Keratinocyte (primary cell): ENCODE measurements at regions not wholly inside any gene's neighbourhood (a gene's known extent, or its start where the extent isn't known, plus 50 kb on each side); places are given as distances from the start of the nearest gene placed in this dataset.

Source experiments
- DNase-seq: peaks from one replicate; pipeline ENCODE4 v3.0.0-alpha.2; 2011; ENCODE audit warnings: low read depth, missing footprints, low spot score
- FAIRE-seq: peaks from 2 replicates; lab custom pipeline; 2011; peaks lifted over from hg19 to GRCh38; lab: Jason Lieb, UNC
- H2AFZ ChIP-seq: 2 replicates; pipeline ENCODE4 v1.6.0; 2012; ENCODE audit warnings: low read length, control low read depth, inconsistent platforms; ENCODE audit not compliant: control insufficient read depth
- H3K27ac ChIP-seq: 2 replicates; pipeline ENCODE4 v1.5.1; 2011; ENCODE audit warnings: low read length; ENCODE audit not compliant: control insufficient read depth, insufficient read depth
- H3K27me3 ChIP-seq: 3 replicates; pipeline ENCODE4 v1.6.0; 2011; ENCODE audit warnings: low read length; ENCODE audit not compliant: control insufficient read depth, insufficient read depth; ENCODE audit errors: extremely low read depth
- H3K36me3 ChIP-seq, 2 experiments: 2 replicates in 1 of 2; 3 replicates in 1 of 2; pipeline ENCODE4 v1.5.1; 2011; ENCODE audit warnings: low read length in 2 of 2, mild to moderate bottlenecking in 1 of 2; ENCODE audit not compliant: control insufficient read depth in 2 of 2, insufficient read depth in 2 of 2; ENCODE audit errors: extremely low read depth in 1 of 2
- H3K4me1 ChIP-seq: 3 replicates; pipeline ENCODE4 v1.5.1; 2011; ENCODE audit warnings: low read length; ENCODE audit not compliant: control insufficient read depth, insufficient read depth; ENCODE audit errors: extremely low read depth
- H3K4me2 ChIP-seq: 3 replicates; pipeline ENCODE4 v1.6.0; 2011; ENCODE audit warnings: low read depth, low read length; ENCODE audit not compliant: control insufficient read depth, insufficient read depth; ENCODE audit errors: extremely low read depth
- H3K4me3 ChIP-seq, 3 experiments: fragments of 200-600 bp in 1 of 3; sonication (generic) in 1 of 3; 2 replicates in 2 of 3; 3 replicates in 1 of 3; pipeline ENCODE4 v1.5.1; 2011 to 2016; ENCODE audit warnings: low read length in 3 of 3, mild to moderate bottlenecking in 3 of 3, control low read depth in 2 of 3, inconsistent platforms in 1 of 3, low read depth in 1 of 3, mixed read lengths in 1 of 3, mixed run types in 1 of 3, moderate library complexity in 1 of 3; ENCODE audit not compliant: control insufficient read depth in 2 of 3, insufficient read depth in 2 of 3; ENCODE audit errors: extremely low read depth in 1 of 3
- H3K79me2 ChIP-seq: 2 replicates; pipeline ENCODE4 v1.6.0; 2012; ENCODE audit warnings: low read length; ENCODE audit not compliant: control insufficient read depth, insufficient read depth
- H3K9ac ChIP-seq: 3 replicates; pipeline ENCODE4 v1.6.0; 2011; ENCODE audit warnings: low read length; ENCODE audit not compliant: control insufficient read depth, insufficient read depth; ENCODE audit errors: extremely low read depth
- H3K9me1 ChIP-seq: 3 replicates; pipeline ENCODE4 v1.6.0; 2011; ENCODE audit warnings: low read length; ENCODE audit not compliant: control insufficient read depth, insufficient read depth; ENCODE audit errors: extremely low read depth
- H3K9me3 ChIP-seq: 2 replicates; pipeline ENCODE4 v1.5.1; 2012; ENCODE audit warnings: low read depth, low read length; ENCODE audit not compliant: control insufficient read depth
- H4K20me1 ChIP-seq: 3 replicates; pipeline ENCODE4 v1.6.0; 2011; ENCODE audit warnings: low read length; ENCODE audit not compliant: control insufficient read depth, insufficient read depth; ENCODE audit errors: extremely low read depth
- CTCF ChIP-seq, 3 experiments: IDR thresholded peaks in 1 of 3; conservative IDR thresholded peaks in 1 of 3; optimal IDR thresholded peaks in 1 of 3; 2 replicates in 2 of 3; 3 replicates in 1 of 3; pipeline versions ENCODE3 to v1.5.1; 2011; ENCODE audit warnings: low read length in 3 of 3, mild to moderate bottlenecking in 3 of 3, moderate library complexity in 2 of 3, control low read depth in 1 of 3, inconsistent platforms in 1 of 3; ENCODE audit not compliant: insufficient read depth in 2 of 3; ENCODE audit errors: extremely low read depth in 1 of 3
- EZH2 ChIP-seq: IDR thresholded peaks from one replicate; pipeline ENCODE4 v1.6.1; 2012; ENCODE audit warnings: inconsistent platforms, mild to moderate bottlenecking, low read length, moderate library complexity
- dilution Hi-C: fragments of 300-500 bp; cut with MboI; formaldehyde crosslinking; loops from one replicate; pipeline ENCODE4 v1.7.0; 2020; ENCODE audit warnings: low sequenced_read_pairs; ENCODE audit not compliant: extremely low pct_ligation_motif_present

GRCh38 chr2:21658907-21659477 lies 535.2 kb downstream of the TDRD15 start:
- H3K36me3 ChIP-seq = no peaks in the 10 kb centered on the region
- H3K4me1 ChIP-seq = no peaks in the 10 kb centered on the region
- no peaks in the 10 kb centered on the region for H3K27me3 ChIP-seq
- H3K27ac ChIP-seq = no peak overlapping the region
- no peak overlapping the region for H3K4me3 ChIP-seq
- H3K4me2 ChIP-seq = no peak overlapping the region
- H3K9me3 ChIP-seq = no peaks in the 10 kb centered on the region
- H2AFZ ChIP-seq = no peak overlapping the region
- DNase-seq = no peak
- no peaks in the 10 kb centered on the region for H3K79me2 ChIP-seq
- H4K20me1 ChIP-seq = no peaks in the 10 kb centered on the region
- TF ChIP-seq EZH2 = no peak
- TF ChIP-seq CTCF (optimal IDR thresholded peaks at IDR 0.05 in 1 of 3, IDR thresholded peaks at IDR 0.05 in 1 of 3, conservative IDR thresholded peaks at IDR 0.05 in 1 of 3; ENCODE audit: extremely low read depth in 1 of 3, insufficient read depth in 2 of 3, low read length in 3 of 3) = no peak
- no peak for FAIRE-seq
- H3K9ac ChIP-seq = no peak overlapping the region
- dilution Hi-C loops = no loop called here
- H3K9me1 ChIP-seq = no peaks in the 10 kb centered on the region

- no peaks in the 10 kb centered on the region for H3K9me1 ChIP-seq
- dilution Hi-C loops = no loop called here
- no peaks in the 10 kb centered on the region for H3K27me3 ChIP-seq
- no peak overlapping the region for H2AFZ ChIP-seq
- no peak overlapping the region for H3K4me2 ChIP-seq
- no peak for DNase-seq
- H3K27ac ChIP-seq = no peak overlapping the region
- H3K9me3 ChIP-seq = no peaks in the 10 kb centered on the region
- no peaks in the 10 kb centered on the region for H3K79me2 ChIP-seq
- no peak overlapping the region for H3K9ac ChIP-seq
- no peaks in the 10 kb centered on the region for H3K36me3 ChIP-seq
- H3K4me1 ChIP-seq = no peaks in the 10 kb centered on the region
- no peaks in the 10 kb centered on the region for H4K20me1 ChIP-seq
- no peak for FAIRE-seq
- H3K4me3 ChIP-seq = no peak overlapping the region
- TF ChIP-seq CTCF (optimal IDR thresholded peaks at IDR 0.05 in 1 of 3, IDR thresholded peaks at IDR 0.05 in 1 of 3, conservative IDR thresholded peaks at IDR 0.05 in 1 of 3; ENCODE audit: extremely low read depth in 1 of 3, insufficient read depth in 2 of 3, low read length in 3 of 3) (no peak), EZH2 (no peak)
Measured at GRCh38 chr2:21664083-21664482, 540.3 kb downstream of the TDRD15 start.
